Activated CD4-positive, alpha-beta T cell treated with anti-CD3 and anti-CD28 coated beads, Interleukin-2, amount 10 ng/mL, durations not matched to agents 7 days and 5 days (primary cell): ENCODE measurements at regions not wholly inside any gene's neighbourhood (a gene's known extent, or its start where the extent isn't known, plus 50 kb on each side); places are given as distances from the start of the nearest gene placed in this dataset.

Experiments used
- CTCF ChIA-PET: fragments of 350-600 bp; sonication (Branson Sonifier 250); formaldehyde crosslinking; loops from one replicate; lab custom pipeline; 2021; ENCODE audit warnings: antibody characterized with exemption; lab: Charles Lee
- POLR2A ChIA-PET: fragments of 350-600 bp; sonication (Branson Sonifier 250); formaldehyde crosslinking; loops from one replicate; lab custom pipeline; 2021; ENCODE audit warnings: antibody characterized with exemption; lab: Charles Lee
- DNase-seq: peaks from one replicate; pipeline ENCODE4 v3.0.0-alpha.2; 2020
- H3K27ac Mint-ChIP-seq: one replicate; pipeline ENCODE4 v1.8.0; 2021; ENCODE audit warnings: mild to moderate bottlenecking, moderate library complexity, mixed read lengths
- H3K27me3 Mint-ChIP-seq: one replicate; pipeline ENCODE4 v1.8.0; 2021; ENCODE audit warnings: mixed read lengths
- H3K36me3 Mint-ChIP-seq: one replicate; pipeline ENCODE4 v1.8.0; 2021; ENCODE audit warnings: low read depth, mixed read lengths
- H3K4me1 Mint-ChIP-seq: one replicate; pipeline ENCODE4 v1.8.0; 2021; ENCODE audit warnings: mixed read lengths
- H3K4me3 Mint-ChIP-seq: one replicate; pipeline ENCODE4 v1.8.0; 2021; ENCODE audit warnings: mild to moderate bottlenecking, moderate library complexity, mixed read lengths
- H3K9me3 Mint-ChIP-seq: one replicate; pipeline ENCODE4 v1.8.0; 2021; ENCODE audit warnings: mixed read lengths

GRCh38 chr18:77944533-77944932 lies 694.9 kb downstream of the GALR1 start:
- ChIA-PET CTCF (no interaction called here), POLR2A (no interaction called here)
- H3K4me3 Mint-ChIP-seq = no peak overlapping the region
- H3K9me3 Mint-ChIP-seq = no peaks in the 10 kb centered on the region
- H3K27me3 Mint-ChIP-seq = peaks cover 2% of the 10 kb centered on the region
- DNase-seq = no peak
- no peaks in the 10 kb centered on the region for H3K4me1 Mint-ChIP-seq
- no peaks in the 10 kb centered on the region for H3K36me3 Mint-ChIP-seq
- no peak overlapping the region for H3K27ac Mint-ChIP-seq

GRCh38 chr18:77948567-77948966 lies 698.9 kb downstream of the GALR1 start:
- Mint-ChIP-seq H3K9me3 (peaks cover 3% of the 10 kb centered on the region), H3K4me1 (no peaks in the 10 kb centered on the region), H3K36me3 (no peaks in the 10 kb centered on the region), H3K27me3 (no peaks in the 10 kb centered on the region), H3K27ac (no peak overlapping the region), H3K4me3 (no peak overlapping the region)
- POLR2A ChIA-PET = no interaction called here
- no peak for DNase-seq
- CTCF ChIA-PET = no interaction called here

GRCh38 chr18:77949355-77949973 lies 699.8 kb downstream of the GALR1 start:
- no peaks in the 10 kb centered on the region for H3K36me3 Mint-ChIP-seq
- DNase-seq = no peak
- POLR2A ChIA-PET = no interaction called here
- H3K27ac Mint-ChIP-seq = no peak overlapping the region
- peaks cover 4% of the 10 kb centered on the region for H3K9me3 Mint-ChIP-seq
- no peaks in the 10 kb centered on the region for H3K4me1 Mint-ChIP-seq
- H3K4me3 Mint-ChIP-seq = no peak overlapping the region
- CTCF ChIA-PET = no interaction called here
- no peaks in the 10 kb centered on the region for H3K27me3 Mint-ChIP-seq

GRCh38 chr18:77959248-77959647 lies 709.6 kb downstream of the GALR1 start:
- H3K9me3 Mint-ChIP-seq = peaks cover 2% of the 10 kb centered on the region
- H3K4me3 Mint-ChIP-seq = no peak overlapping the region
- no peak overlapping the region for H3K27ac Mint-ChIP-seq
- H3K36me3 Mint-ChIP-seq = no peaks in the 10 kb centered on the region
- no peaks in the 10 kb centered on the region for H3K4me1 Mint-ChIP-seq
- POLR2A ChIA-PET = no interaction called here
- CTCF ChIA-PET = no interaction called here
- H3K27me3 Mint-ChIP-seq = no peaks in the 10 kb centered on the region
- DNase-seq = no peak

GRCh38 chr18:77960791-77961410 lies 711.3 kb downstream of the GALR1 start:
- no peak for DNase-seq
- POLR2A ChIA-PET = no interaction called here
- Mint-ChIP-seq H3K27ac (no peak overlapping the region), H3K4me3 (no peak overlapping the region), H3K36me3 (no peaks in the 10 kb centered on the region), H3K9me3 (peaks cover 2% of the 10 kb centered on the region), H3K4me1 (no peaks in the 10 kb centered on the region), H3K27me3 (no peaks in the 10 kb centered on the region)
- CTCF ChIA-PET = no interaction called here

GRCh38 chr18:77967071-77967470 lies 717.4 kb downstream of the GALR1 start:
- POLR2A ChIA-PET = no interaction called here
- H3K36me3 Mint-ChIP-seq = no peaks in the 10 kb centered on the region

GRCh38 chr18:77967791-77968190 lies 718.1 kb downstream of the GALR1 start:
- POLR2A ChIA-PET = no interaction called here
- Mint-ChIP-seq H3K4me1 (no peaks in the 10 kb centered on the region), H3K27me3 (no peaks in the 10 kb centered on the region), H3K4me3 (no peak overlapping the region), H3K9me3 (no peaks in the 10 kb centered on the region), H3K27ac (no peak overlapping the region), H3K36me3 (no peaks in the 10 kb centered on the region)
- CTCF ChIA-PET = no interaction called here
- no peak for DNase-seq

More at GRCh38 chr18:77967071-77967470, 717.4 kb downstream of the GALR1 start:
- H3K4me3 Mint-ChIP-seq = no peak overlapping the region
- H3K27ac Mint-ChIP-seq = no peak overlapping the region
- no peaks in the 10 kb centered on the region for H3K27me3 Mint-ChIP-seq
- CTCF ChIA-PET = no interaction called here
- H3K9me3 Mint-ChIP-seq = no peaks in the 10 kb centered on the region
- no peaks in the 10 kb centered on the region for H3K4me1 Mint-ChIP-seq
- no peak for DNase-seq

- no peak overlapping the region for H3K27ac Mint-ChIP-seq
- DNase-seq = no peak
- no peaks in the 10 kb centered on the region for H3K9me3 Mint-ChIP-seq
- no peaks in the 10 kb centered on the region for H3K4me1 Mint-ChIP-seq
- no peak overlapping the region for H3K4me3 Mint-ChIP-seq
- H3K27me3 Mint-ChIP-seq = no peaks in the 10 kb centered on the region
- no peaks in the 10 kb centered on the region for H3K36me3 Mint-ChIP-seq
- CTCF ChIA-PET = no interaction called here
- POLR2A ChIA-PET = no interaction called here
Observed at GRCh38 chr18:77969972-77970371, 720.3 kb downstream of the GALR1 start.

- H3K9me3 Mint-ChIP-seq = no peaks in the 10 kb centered on the region
- H3K27me3 Mint-ChIP-seq = no peaks in the 10 kb centered on the region
- no peak for DNase-seq
- H3K4me1 Mint-ChIP-seq = no peaks in the 10 kb centered on the region
- no peak overlapping the region for H3K27ac Mint-ChIP-seq
- H3K4me3 Mint-ChIP-seq = no peak overlapping the region
- no peaks in the 10 kb centered on the region for H3K36me3 Mint-ChIP-seq
- CTCF ChIA-PET = no interaction called here
- POLR2A ChIA-PET = no interaction called here
Observed at GRCh38 chr18:77970814-77971213, 721.2 kb downstream of the GALR1 start.

- H3K27ac Mint-ChIP-seq = no peak overlapping the region
- no peaks in the 10 kb centered on the region for H3K4me1 Mint-ChIP-seq
- H3K27me3 Mint-ChIP-seq = no peaks in the 10 kb centered on the region
- ChIA-PET POLR2A (interaction anchor here (0.7 kb wide), 1 partner anchor 709 kb away, joined by 13 read pairs; no protein-coding TSS in a partner anchor), CTCF (no interaction called here)
- peaks cover 4% of the 10 kb centered on the region for H3K9me3 Mint-ChIP-seq
- no peak overlapping the region for H3K4me3 Mint-ChIP-seq
- no peak for DNase-seq
- H3K36me3 Mint-ChIP-seq = no peaks in the 10 kb centered on the region
Observed at GRCh38 chr18:77973745-77974144, 724.1 kb downstream of the GALR1 start.

- POLR2A ChIA-PET = no interaction called here
- no peaks in the 10 kb centered on the region for H3K36me3 Mint-ChIP-seq
- peaks cover 4% of the 10 kb centered on the region for H3K9me3 Mint-ChIP-seq
Observed at GRCh38 chr18:77974329-77974728, 724.7 kb downstream of the GALR1 start.

GRCh38 chr18:77977331-77977730 lies 727.7 kb downstream of the GALR1 start:
- ChIA-PET POLR2A (no interaction called here), CTCF (no interaction called here)
- H3K27ac Mint-ChIP-seq = no peak overlapping the region
- no peaks in the 10 kb centered on the region for H3K27me3 Mint-ChIP-seq
- H3K4me3 Mint-ChIP-seq = no peak overlapping the region
- no peak for DNase-seq
- peaks cover 4% of the 10 kb centered on the region for H3K9me3 Mint-ChIP-seq
- no peaks in the 10 kb centered on the region for H3K4me1 Mint-ChIP-seq
- no peaks in the 10 kb centered on the region for H3K36me3 Mint-ChIP-seq

More at GRCh38 chr18:77974329-77974728, 724.7 kb downstream of the GALR1 start:
- Mint-ChIP-seq H3K27me3 (no peaks in the 10 kb centered on the region), H3K27ac (no peak overlapping the region), H3K4me1 (no peaks in the 10 kb centered on the region), H3K4me3 (no peak overlapping the region)
- CTCF ChIA-PET = no interaction called here
- DNase-seq = no peak

- no peak for DNase-seq
- H3K4me3 Mint-ChIP-seq = no peak overlapping the region
- POLR2A ChIA-PET = no interaction called here
Observed at GRCh38 chr18:77980275-77980674, 730.6 kb downstream of the GALR1 start.

GRCh38 chr18:77981874-77982273 lies 732.2 kb downstream of the GALR1 start:
- CTCF ChIA-PET = no interaction called here
- DNase-seq = no peak
- no peak overlapping the region for H3K27ac Mint-ChIP-seq
- H3K27me3 Mint-ChIP-seq = no peaks in the 10 kb centered on the region
- H3K36me3 Mint-ChIP-seq = no peaks in the 10 kb centered on the region
- no peaks in the 10 kb centered on the region for H3K4me1 Mint-ChIP-seq
- POLR2A ChIA-PET = no interaction called here
- H3K4me3 Mint-ChIP-seq = no peak overlapping the region
- H3K9me3 Mint-ChIP-seq = peaks cover 4% of the 10 kb centered on the region

More at GRCh38 chr18:77980275-77980674, 730.6 kb downstream of the GALR1 start:
- Mint-ChIP-seq H3K27ac (no peak overlapping the region), H3K9me3 (peaks cover 4% of the 10 kb centered on the region), H3K4me1 (no peaks in the 10 kb centered on the region), H3K27me3 (no peaks in the 10 kb centered on the region), H3K36me3 (no peaks in the 10 kb centered on the region)
- CTCF ChIA-PET = no interaction called here
